ENCODE measurements at regions not wholly inside any gene's neighbourhood (a gene's known extent, or its start where the extent isn't known, plus 50 kb on each side); places are given as distances from the start of the nearest gene placed in this dataset.

DNA sequence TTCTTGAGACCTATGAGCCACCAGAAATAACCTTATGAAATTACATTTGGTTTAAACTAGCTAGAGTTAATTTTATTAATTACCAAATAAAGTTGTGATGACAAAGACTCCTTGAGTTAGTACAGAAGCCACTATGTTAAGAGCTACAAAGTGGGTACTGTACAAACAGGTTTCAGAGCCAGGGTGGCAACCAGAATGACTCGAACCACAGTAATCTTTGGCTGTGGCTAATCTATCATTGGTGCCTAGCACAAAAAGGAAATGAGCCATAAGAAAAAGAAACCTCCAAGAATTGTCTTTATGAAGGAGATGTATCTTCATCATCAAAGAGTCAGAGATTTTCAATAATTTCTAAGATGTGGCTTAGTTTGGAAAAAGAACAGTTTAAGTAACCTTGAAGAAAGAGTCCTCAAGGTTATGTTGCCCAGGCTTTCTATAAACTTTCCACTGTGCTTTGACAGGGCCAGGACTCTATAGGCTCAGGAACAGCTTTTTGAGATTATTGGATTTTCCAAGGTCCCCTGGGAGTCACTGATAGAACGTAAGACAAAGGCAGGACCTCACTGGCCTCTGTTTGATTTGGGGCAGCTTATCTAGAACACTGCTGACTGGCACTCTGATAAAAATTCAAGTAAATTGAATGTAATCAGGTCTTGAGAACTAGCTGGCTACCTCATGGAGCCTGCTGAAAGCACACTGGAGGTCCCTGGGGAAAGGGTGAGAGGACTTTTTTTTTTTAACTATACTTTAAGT is 777.7 kb downstream of the STIM2 start:
- TF ChIP-seq CTCF (IDR thresholded peaks at IDR 0.05; ENCODE audit: insufficient read depth, low read length, poor library complexity, severe bottlenecking), result no peak
- Histone ChIP-seq H3K27me3 (ENCODE audit: control insufficient read depth, insufficient read depth, low read length) (no peaks in the 10 kb centered on the region), H3K36me3 (ENCODE audit: control insufficient read depth, insufficient read depth, low read length) (no peaks in the 10 kb centered on the region), H3K4me3 (ENCODE audit: low read depth, low read length) (no peak overlapping the region)
- no peak for DNase-seq (ENCODE audit: low read depth)

DNA sequence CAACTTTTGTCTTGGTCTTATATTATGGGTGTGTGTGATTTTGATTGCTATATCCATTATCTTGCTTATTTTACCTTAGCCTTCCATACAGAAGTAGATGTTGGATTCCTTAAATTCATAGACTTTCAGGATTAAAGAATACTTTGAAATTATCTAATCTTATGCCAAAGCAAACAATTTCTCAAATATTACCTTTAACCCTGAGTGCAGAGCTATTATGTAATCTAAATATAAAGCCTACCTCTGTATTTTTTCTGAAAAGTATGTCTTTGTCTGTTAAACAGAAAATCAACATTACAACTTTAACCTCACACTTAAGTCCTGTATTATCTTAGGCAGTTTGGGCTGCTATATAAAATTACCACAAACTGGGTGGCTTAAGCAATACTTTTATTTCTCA is 782.5 kb downstream of the STIM2 start:
- TF ChIP-seq CTCF (IDR thresholded peaks at IDR 0.05; ENCODE audit: insufficient read depth, low read length, poor library complexity, severe bottlenecking), result no peak
- H3K27me3 ChIP-seq (ENCODE audit: control insufficient read depth, insufficient read depth, low read length), result no peaks in the 10 kb centered on the region
- H3K36me3 ChIP-seq (ENCODE audit: control insufficient read depth, insufficient read depth, low read length), result no peaks in the 10 kb centered on the region
- no peak for DNase-seq (ENCODE audit: low read depth)
- H3K4me3 ChIP-seq (ENCODE audit: low read depth, low read length), result no peak overlapping the region

GRCh38 chr4:27648416-27648815 is 787.8 kb downstream of the STIM2 start:
- no peak overlapping the region for H3K4me3 ChIP-seq (ENCODE audit: low read depth, low read length)
- no peak for TF ChIP-seq CTCF (IDR thresholded peaks at IDR 0.05; ENCODE audit: insufficient read depth, low read length, poor library complexity, severe bottlenecking)
- DNase-seq (ENCODE audit: low read depth), result no peak
- no peaks in the 10 kb centered on the region for H3K27me3 ChIP-seq (ENCODE audit: control insufficient read depth, insufficient read depth, low read length)
- H3K36me3 ChIP-seq (ENCODE audit: control insufficient read depth, insufficient read depth, low read length), result no peaks in the 10 kb centered on the region

GRCh38 chr4:27662426-27662825 is 801.8 kb downstream of the STIM2 start:
- DNase-seq (ENCODE audit: low read depth), result no peak
- H3K36me3 ChIP-seq (ENCODE audit: control insufficient read depth, insufficient read depth, low read length), result no peaks in the 10 kb centered on the region
- no peak overlapping the region for H3K4me3 ChIP-seq (ENCODE audit: low read depth, low read length)
- no peaks in the 10 kb centered on the region for H3K27me3 ChIP-seq (ENCODE audit: control insufficient read depth, insufficient read depth, low read length)
- TF ChIP-seq CTCF (IDR thresholded peaks at IDR 0.05; ENCODE audit: insufficient read depth, low read length, poor library complexity, severe bottlenecking), result no peak

GRCh38 chr4:27666943-27667342 is 806.3 kb downstream of the STIM2 start:
- DNase-seq (ENCODE audit: low read depth), result no peak
- Histone ChIP-seq H3K27me3 (ENCODE audit: control insufficient read depth, insufficient read depth, low read length) (no peaks in the 10 kb centered on the region), H3K4me3 (ENCODE audit: low read depth, low read length) (no peak overlapping the region), H3K36me3 (ENCODE audit: control insufficient read depth, insufficient read depth, low read length) (no peaks in the 10 kb centered on the region)
- TF ChIP-seq CTCF (IDR thresholded peaks at IDR 0.05; ENCODE audit: insufficient read depth, low read length, poor library complexity, severe bottlenecking), result no peak

DNA sequence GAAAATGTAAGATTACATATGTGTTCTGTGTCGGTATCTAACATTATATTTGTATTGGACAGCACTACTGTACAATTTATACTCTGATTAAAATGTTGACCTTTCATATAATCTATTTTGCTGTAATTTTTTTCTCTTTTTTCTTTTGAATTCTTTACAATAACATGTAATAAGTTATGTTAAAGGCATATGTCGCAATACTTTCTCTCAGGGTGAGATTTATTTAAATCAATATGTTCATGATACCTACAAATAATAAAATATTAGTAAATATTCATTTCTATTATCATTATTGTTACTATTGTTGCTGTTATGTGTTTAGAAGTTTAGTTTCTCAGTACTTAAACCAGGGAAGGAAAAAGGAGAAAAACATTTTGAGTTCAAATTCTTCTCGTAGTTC is 807.4 kb downstream of the STIM2 start:
- DNase-seq (ENCODE audit: low read depth), result no peak
- no peak overlapping the region for H3K4me3 ChIP-seq (ENCODE audit: low read depth, low read length)
- no peaks in the 10 kb centered on the region for H3K36me3 ChIP-seq (ENCODE audit: control insufficient read depth, insufficient read depth, low read length)
- H3K27me3 ChIP-seq (ENCODE audit: control insufficient read depth, insufficient read depth, low read length), result no peaks in the 10 kb centered on the region
- no peak for TF ChIP-seq CTCF (IDR thresholded peaks at IDR 0.05; ENCODE audit: insufficient read depth, low read length, poor library complexity, severe bottlenecking)
